ENCODE measurements at regions not wholly inside any gene's neighbourhood (a gene's known extent, or its start where the extent isn't known, plus 50 kb on each side); places are given as distances from the start of the nearest gene placed in this dataset.

DNA sequence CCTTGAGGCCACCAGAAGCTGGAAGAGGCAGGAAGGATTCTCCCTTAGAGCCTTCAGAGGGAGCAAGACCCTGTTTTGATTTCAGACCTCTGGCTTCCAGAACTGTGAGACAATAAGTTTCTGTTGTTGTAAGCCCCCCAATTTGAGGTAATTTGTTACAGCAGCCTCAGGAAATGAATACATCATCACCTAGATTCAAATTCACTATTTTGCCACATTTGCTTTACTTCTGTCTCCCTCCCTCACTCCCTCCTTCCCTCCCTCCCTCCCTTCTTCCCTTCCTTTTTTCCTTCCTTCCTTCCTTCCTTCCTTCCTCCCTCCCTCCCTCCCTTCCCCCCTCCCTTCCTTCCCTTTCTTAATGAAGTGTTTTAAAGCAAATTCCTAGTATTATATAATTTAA is 58.1 kb upstream of the KIF13A start:
- TF ChIP-seq, protein P1, sequence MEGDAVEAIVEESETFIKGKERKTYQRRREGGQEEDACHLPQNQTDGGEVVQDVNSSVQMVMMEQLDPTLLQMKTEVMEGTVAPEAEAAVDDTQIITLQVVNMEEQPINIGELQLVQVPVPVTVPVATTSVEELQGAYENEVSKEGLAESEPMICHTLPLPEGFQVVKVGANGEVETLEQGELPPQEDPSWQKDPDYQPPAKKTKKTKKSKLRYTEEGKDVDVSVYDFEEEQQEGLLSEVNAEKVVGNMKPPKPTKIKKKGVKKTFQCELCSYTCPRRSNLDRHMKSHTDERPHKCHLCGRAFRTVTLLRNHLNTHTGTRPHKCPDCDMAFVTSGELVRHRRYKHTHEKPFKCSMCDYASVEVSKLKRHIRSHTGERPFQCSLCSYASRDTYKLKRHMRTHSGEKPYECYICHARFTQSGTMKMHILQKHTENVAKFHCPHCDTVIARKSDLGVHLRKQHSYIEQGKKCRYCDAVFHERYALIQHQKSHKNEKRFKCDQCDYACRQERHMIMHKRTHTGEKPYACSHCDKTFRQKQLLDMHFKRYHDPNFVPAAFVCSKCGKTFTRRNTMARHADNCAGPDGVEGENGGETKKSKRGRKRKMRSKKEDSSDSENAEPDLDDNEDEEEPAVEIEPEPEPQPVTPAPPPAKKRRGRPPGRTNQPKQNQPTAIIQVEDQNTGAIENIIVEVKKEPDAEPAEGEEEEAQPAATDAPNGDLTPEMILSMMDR (conservative IDR thresholded peaks at IDR 0.05; ENCODE audit: low read length) = no peak
- no peak for TF ChIP-seq EZH2phosphoT487 (IDR thresholded peaks at IDR 0.05; ENCODE audit: borderline replicate concordance, low read depth, low read length)

Data from OCI-LY7 (cell line).